OCI-LY3 (cell line): ENCODE measurements at regions not wholly inside any gene's neighbourhood (a gene's known extent, or its start where the extent isn't known, plus 50 kb on each side); places are given as distances from the start of the nearest gene placed in this dataset.

Experiments
- H2AFZ ChIP-seq: fragments of 200-600, 300-600 bp; shearing (Covaris generic); 2 replicates; pipeline ENCODE4 v1.6.0; 2014; ENCODE audit warnings: antibody characterized with exemption, low read depth, low read length
- H3K27ac ChIP-seq: fragments of 200-600, 300-600 bp; sonication (generic); 2 replicates; pipeline ENCODE4 v1.5.1; 2014; ENCODE audit warnings: mild to moderate bottlenecking, low read length, moderate library complexity, mixed read lengths
- H3K27me3 ChIP-seq: fragments of 200-600, 300-600 bp; sonication (generic); 2 replicates; pipeline ENCODE4 v1.6.1; 2014; ENCODE audit warnings: low read depth, low read length, mixed read lengths
- H3K36me3 ChIP-seq: fragments of 200-600, 300-600 bp; sonication (generic); replicated peaks from 2 replicates; pipeline ENCODE3; 2014; ENCODE audit warnings: low read depth, low read length, mixed read lengths
- H3K4me1 ChIP-seq: fragments of 300-600, 200-600 bp; sonication (generic); 2 replicates; pipeline ENCODE4 v1.6.1; 2014; ENCODE audit warnings: low read length, mixed read lengths
- H3K4me2 ChIP-seq: fragments of 200-600, 300-600 bp; sonication (generic); 2 replicates; pipeline ENCODE4 v1.6.1; 2014; ENCODE audit warnings: low read length, mixed read lengths
- H3K4me3 ChIP-seq: fragments of 300-600, 200-600 bp; sonication (generic); 2 replicates; pipeline ENCODE4 v1.5.1; 2014; ENCODE audit warnings: antibody characterized with exemption, mild to moderate bottlenecking, low read length, moderate library complexity
- H3K79me2 ChIP-seq: fragments of 300-600, 200-600 bp; shearing (Covaris generic); 2 replicates; pipeline ENCODE4 v1.6.1; 2014; ENCODE audit warnings: mild to moderate bottlenecking, low read length, mixed read lengths
- H3K9ac ChIP-seq: fragments of 300-600, 200-600 bp; shearing (Covaris generic); 2 replicates; pipeline ENCODE4 v1.6.0; 2014; ENCODE audit warnings: mild to moderate bottlenecking, low read length, moderate library complexity
- H3K9me3 ChIP-seq: fragments of 200-600, 300-600 bp; shearing (Covaris generic); 2 replicates; pipeline ENCODE4 v1.6.1; 2014; ENCODE audit warnings: low read length, mixed read lengths; ENCODE audit not compliant: insufficient read depth
- H4K20me1 ChIP-seq: fragments of 200-600, 300-600 bp; sonication (generic); 2 replicates; pipeline ENCODE4 v1.6.1; 2016; ENCODE audit warnings: low read length, mixed read lengths; ENCODE audit not compliant: insufficient read depth
- CTCF ChIP-seq: fragments of 200-600, 300-600 bp; sonication (generic); IDR thresholded peaks from 2 replicates; pipeline ENCODE4 v1.5.1; 2014; ENCODE audit warnings: antibody characterized with exemption, low read length, low read depth
- EZH2phosphoT487 ChIP-seq: fragments of 200-600 bp; shearing (Covaris generic); IDR thresholded peaks from 2 replicates; pipeline ENCODE4 v1.6.1; 2018; ENCODE audit warnings: antibody characterized with exemption, mixed run types, low read depth

- H3K4me2 ChIP-seq: no peak overlapping the region
- TF ChIP-seq EZH2phosphoT487: no peak
- no peak for TF ChIP-seq CTCF
- H3K36me3 ChIP-seq: no peaks in the 10 kb centered on the region
- no peaks in the 10 kb centered on the region for H3K27me3 ChIP-seq
- no peak overlapping the region for H3K27ac ChIP-seq
- H2AFZ ChIP-seq: no peak overlapping the region
- no peaks in the 10 kb centered on the region for H4K20me1 ChIP-seq
- H3K9ac ChIP-seq: no peak overlapping the region
- no peaks in the 10 kb centered on the region for H3K79me2 ChIP-seq
- no peaks in the 10 kb centered on the region for H3K4me1 ChIP-seq
- H3K4me3 ChIP-seq: no peak overlapping the region
- no peaks in the 10 kb centered on the region for H3K9me3 ChIP-seq
Observed at GRCh38 chr17:65368341-65368740, 193.1 kb downstream of the AXIN2 start.

- no peaks in the 10 kb centered on the region for H3K79me2 ChIP-seq
- no peaks in the 10 kb centered on the region for H3K27me3 ChIP-seq
- TF ChIP-seq EZH2phosphoT487 (no peak), CTCF (no peak)
- H4K20me1 ChIP-seq: no peaks in the 10 kb centered on the region
- no peak overlapping the region for H3K4me2 ChIP-seq
- no peaks in the 10 kb centered on the region for H3K36me3 ChIP-seq
- no peak overlapping the region for H3K9ac ChIP-seq
- no peak overlapping the region for H3K27ac ChIP-seq
- no peak overlapping the region for H3K4me3 ChIP-seq
- no peaks in the 10 kb centered on the region for H3K9me3 ChIP-seq
- no peak overlapping the region for H2AFZ ChIP-seq
- no peaks in the 10 kb centered on the region for H3K4me1 ChIP-seq
Observed at GRCh38 chr17:65366102-65366844, 195.2 kb downstream of the AXIN2 start.

- Histone ChIP-seq H3K36me3 (no peaks in the 10 kb centered on the region), H3K4me2 (no peak overlapping the region), H3K79me2 (no peaks in the 10 kb centered on the region), H2AFZ (no peak overlapping the region), H3K9me3 (no peaks in the 10 kb centered on the region), H3K4me1 (no peaks in the 10 kb centered on the region), H3K9ac (no peak overlapping the region), H3K27ac (no peak overlapping the region), H4K20me1 (no peaks in the 10 kb centered on the region), H3K4me3 (no peak overlapping the region), H3K27me3 (no peaks in the 10 kb centered on the region)
- TF ChIP-seq CTCF: no peak
- no peak for TF ChIP-seq EZH2phosphoT487
Observed at GRCh38 chr17:65365169-65365568, 196.3 kb downstream of the AXIN2 start.

- Histone ChIP-seq H3K79me2 (no peaks in the 10 kb centered on the region), H3K4me1 (no peaks in the 10 kb centered on the region), H3K9ac (no peak overlapping the region), H4K20me1 (no peaks in the 10 kb centered on the region), H3K4me2 (no peak overlapping the region), H3K4me3 (no peak overlapping the region), H3K9me3 (no peaks in the 10 kb centered on the region), H3K36me3 (no peaks in the 10 kb centered on the region), H3K27me3 (no peaks in the 10 kb centered on the region), H2AFZ (no peak overlapping the region), H3K27ac (no peak overlapping the region)
- TF ChIP-seq EZH2phosphoT487 (no peak), CTCF (no peak)
Observed at GRCh38 chr17:65364438-65364837, 197.0 kb downstream of the AXIN2 start.
